HG03342 (cell line): ENCODE measurements at regions not wholly inside any gene's neighbourhood (a gene's known extent, or its start where the extent isn't known, plus 50 kb on each side); places are given as distances from the start of the nearest gene placed in this dataset.
"Not testable (repeated sequence)": the region's sequence is repeated elsewhere in the genome, so short reads cannot be mapped to it uniquely, and the experiment has no call there.

Source experiments
- ATAC-seq: cut with Tn5 transposase; IDR thresholded peaks from one replicate; pipeline ENCODE4 v1.9.1; 2021; ENCODE audit warnings: mild to moderate bottlenecking, moderate library complexity; ENCODE audit not compliant: unreplicated experiment

DNA sequence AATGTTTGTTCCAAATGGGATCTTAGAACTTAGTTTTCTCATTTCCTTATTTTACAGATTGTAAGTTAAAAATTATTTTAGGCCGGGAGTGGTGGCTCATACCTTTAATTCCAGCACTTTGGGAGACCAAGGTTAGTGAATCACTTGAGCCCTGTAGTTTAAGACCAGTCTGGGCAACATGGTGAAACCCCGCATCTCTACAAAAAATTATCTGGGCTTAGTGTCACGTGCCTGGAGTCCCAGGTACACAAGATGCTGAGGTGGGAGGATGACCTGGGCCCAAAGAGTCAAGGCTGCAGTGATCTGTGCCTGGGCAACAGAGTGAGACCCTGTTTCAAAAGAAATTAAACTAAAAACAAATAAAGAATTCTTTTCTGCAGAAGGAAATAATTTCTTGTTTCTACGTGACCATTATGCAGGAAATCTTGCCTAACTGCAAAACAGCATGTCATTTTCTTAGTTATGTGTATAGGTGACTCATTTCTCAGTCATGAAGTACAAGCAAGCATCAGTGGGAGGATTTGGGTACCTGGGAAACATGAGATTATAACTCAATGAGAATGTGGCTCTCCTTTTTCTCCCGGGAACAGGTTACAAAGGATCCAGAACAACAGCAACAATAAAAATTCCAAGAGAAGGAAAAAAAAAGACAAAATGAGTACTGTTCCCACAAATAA is 375.1 kb upstream of the ST8SIA4 start:
- ATAC-seq = no peak

DNA sequence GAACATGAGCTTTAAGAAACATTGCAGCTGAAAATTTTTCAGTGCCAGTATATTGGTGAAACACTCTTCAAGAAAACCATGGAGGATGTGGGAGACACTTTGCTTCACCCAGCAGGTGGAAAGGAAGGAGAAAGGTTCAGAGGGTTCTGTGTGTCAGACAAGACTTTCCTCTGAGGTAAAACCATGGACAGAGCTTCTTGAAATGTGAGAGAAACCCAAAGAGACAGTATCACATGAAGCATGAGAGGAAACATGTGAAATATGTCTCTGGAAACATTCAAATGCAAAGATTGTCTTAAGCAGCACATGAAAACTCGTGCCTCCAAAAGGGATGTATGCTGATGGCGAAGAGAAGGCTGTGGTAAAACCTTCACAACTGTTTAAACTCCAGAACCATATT is 368.9 kb upstream of the ST8SIA4 start:
- ATAC-seq = no peak

DNA sequence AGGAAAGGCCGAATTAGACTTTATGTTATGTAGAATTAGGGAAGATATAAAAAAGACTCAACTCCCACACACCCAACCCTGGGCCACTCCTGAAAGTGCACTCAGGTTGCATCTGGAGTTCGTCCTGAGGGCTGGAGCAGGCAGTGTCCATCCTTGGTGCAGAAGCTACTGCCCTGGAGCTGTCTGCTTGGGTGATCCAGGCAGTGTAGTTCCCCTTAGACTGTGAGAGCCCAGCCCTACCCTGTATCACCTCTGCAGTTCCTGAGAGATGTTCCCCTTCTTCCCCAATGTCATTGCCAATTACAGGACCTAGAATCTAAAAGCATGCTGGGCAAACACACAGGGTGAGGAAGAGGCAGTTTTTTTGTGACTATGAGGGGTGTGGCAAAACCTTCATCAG is 368.3 kb upstream of the ST8SIA4 start:
- ATAC-seq = no peak

DNA sequence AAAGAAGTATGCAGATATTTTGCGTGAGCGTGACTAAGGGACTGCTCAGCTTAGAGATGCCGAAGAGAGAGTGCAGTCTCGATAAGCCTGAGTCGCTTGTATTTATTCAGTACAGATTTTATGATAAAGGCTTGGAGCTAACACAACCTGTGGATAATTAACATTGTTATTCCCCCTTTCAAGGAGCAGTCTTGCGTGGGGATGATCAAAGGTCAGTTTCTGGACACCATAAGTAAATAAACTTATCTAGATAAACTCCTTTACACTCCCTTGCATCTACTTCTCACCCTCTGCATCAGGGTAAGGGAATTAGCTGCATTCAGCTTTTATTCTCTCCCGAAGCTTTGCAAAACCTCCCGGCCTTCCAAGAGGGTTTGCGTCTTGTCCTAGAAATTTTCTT is 357.8 kb upstream of the ST8SIA4 start:
- ATAC-seq = no peak

DNA sequence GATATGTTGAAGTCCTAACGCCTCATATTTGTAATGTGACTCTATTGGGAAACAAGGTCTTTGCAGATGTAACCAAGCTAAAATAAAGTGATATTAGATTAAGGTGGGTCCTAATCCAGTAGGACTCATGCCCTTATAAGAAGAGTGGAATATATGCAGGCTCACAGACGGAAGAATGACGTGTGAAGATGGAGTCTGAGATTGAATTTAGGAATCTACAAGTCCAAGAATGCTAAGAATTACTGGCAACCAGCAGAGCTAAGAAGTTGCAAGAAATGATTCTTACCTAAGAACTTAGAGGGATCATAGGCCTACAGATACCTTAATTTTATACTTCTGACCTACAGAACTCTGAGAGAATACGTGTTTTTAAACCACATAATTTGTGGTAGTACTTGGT is 350.0 kb upstream of the ST8SIA4 start:
- no peak for ATAC-seq

DNA sequence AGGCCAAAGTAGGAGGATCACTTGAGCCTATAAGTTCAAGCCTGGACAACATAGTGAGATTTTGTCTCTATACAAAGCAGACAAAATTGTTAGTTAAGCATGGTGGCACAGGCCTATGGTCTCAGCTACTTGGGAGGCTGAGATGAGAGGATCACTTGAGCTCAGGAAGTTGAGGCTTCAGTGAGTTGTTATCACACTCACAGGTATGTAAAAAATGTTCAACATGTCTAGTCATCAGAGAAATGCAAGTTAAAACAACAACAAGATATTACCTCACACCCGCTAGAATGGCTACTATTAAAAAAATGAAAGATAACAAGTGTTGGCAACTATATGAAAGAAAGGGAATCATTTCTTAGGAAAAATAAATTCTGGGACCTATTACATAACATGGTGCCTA is 341.5 kb upstream of the ST8SIA4 start:
- no peak for ATAC-seq

DNA sequence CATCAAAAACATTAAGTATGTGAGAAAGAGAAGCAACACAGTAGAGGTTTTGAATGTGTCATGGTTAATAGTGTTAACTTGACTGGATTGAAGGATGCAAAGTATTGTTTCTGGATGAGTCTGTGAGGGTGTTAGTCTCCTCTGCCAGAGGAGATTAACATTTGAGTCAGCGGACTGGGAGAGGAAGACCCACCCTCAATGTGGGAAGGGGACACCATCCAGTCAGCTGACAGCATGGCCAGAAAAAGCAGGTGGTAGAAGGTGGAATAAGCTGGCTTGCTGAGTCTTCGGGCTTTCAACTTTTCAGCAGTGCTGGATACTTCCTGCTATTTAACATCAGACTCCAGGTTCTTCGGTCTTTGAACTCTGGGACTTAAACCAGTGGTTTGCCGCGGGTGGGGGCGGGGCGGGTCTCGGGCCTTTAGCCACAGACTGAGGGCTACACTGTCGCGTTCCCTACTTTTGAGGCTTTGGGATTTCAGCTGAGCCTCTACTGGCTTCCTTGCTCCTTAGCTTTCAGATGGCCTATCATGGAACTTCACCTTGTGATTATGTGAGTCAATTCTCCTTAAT is 309.9 kb upstream of the ST8SIA4 start:
- no peak for ATAC-seq

DNA sequence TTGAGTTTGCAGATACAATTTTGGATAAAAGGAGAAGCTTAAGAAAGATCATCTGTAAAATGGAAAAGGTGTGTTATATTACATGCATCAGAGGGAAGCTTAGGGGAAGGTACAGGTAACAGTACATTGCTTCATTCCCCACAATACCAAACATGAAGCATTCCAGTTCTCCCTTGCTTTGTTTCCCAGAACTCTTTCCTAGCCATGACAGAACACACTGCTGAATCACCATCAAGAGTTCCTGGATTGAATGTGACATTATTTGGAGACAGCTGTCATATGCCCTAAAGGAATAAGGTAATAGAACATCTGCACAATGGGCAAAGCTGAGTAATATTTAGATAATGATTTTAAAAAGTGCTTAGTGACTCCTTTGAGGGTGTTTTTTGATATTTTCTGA is 303.5 kb upstream of the ST8SIA4 start:
- no peak for ATAC-seq

DNA sequence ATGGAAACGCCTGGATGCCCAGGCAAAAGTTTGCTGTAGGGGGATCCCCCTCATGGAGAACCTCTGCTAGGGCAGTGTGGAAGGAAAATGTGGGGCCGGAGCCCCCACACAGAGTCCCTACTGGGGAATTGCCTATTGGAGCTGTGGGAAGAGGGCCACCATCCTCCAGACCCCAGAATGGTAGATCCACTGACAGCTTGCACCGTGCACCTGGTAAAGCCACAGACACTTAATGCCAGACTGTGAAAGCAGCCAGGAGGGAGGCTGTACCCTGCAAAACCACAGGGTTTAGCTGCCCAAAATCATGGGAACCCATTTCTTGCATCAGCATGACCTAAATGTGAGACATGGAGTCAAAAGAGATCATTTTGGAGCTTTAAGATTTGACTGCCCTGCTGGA is 302.0 kb upstream of the ST8SIA4 start:
- ATAC-seq = not testable (repeated sequence)

DNA sequence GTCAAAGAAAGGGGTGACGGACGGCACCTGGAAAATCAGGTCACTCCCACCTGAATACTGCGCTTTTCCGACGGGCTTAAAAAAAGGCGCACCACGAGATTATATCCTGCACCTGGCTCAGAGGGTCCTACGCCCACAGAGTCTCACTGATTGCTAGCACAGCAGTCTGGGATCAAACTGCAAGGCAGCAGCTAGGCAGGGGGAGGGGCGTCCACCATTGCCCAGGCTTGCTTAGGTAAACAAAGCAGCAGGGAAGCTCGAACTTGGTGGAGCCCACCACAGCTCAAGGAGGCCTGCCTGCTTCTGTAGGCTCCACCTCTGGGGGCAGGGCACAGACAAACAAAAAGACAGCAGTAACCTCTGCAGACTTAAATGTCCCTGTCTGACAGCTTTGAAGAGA is 277.3 kb upstream of the ST8SIA4 start:
- ATAC-seq = not testable (repeated sequence)

DNA sequence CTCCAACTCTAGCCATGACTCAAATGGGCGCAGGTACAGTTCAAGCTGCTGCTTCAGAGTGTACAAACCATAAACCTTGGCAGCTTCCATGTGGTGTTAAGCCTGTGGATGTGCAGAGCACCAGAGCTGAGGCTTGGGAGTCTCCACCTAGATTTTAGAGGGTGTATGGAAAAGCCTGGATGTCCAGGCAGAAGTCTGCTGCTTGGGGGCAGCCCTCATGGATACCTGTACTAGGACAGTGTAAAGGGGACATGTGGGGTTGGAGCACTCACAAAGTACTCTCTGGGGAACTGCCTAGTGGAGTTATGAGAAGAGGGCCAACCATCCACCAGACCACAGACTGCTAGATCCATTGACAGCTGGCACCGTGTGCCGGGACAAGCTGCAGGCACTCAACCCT is 273.5 kb upstream of the ST8SIA4 start:
- ATAC-seq = no peak

DNA sequence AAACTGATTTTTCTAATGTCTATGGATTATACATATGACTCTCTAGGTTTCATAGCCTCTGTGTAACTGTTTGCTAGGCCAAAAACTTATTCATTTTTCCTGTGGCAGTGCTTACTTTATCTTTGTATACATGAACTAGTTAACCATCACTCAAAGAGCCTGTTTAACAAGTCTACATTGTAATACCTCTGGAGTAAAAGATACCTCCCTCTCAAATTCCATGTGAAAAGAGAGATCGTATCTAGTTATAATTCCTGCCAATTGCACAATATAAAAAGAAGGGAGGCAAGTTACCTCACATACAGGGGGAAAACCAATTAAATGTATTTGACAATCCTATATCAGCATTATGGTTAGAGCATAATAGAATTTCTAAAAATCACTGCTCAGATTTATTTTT is 271.9 kb upstream of the ST8SIA4 start:
- no peak for ATAC-seq

DNA sequence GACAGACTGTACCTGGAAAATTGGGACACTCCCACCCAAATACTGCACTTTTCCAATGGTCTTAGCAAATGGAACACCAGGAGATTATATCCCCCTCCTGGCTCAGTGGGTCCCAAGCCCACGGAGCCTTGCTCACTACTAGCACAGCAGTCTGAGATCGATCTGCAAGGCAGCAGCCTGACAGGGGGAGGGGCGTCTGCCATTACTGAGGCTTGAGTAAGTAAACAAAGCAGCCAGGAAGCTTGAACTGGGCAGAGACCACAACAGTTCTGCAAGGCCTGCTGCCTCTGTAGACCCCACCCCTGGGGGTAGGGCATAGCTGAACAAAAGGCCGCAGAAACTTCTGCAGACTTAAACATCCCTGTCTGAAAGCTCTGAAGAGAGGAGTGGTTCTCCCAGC is 260.0 kb upstream of the ST8SIA4 start:
- ATAC-seq = no peak

DNA sequence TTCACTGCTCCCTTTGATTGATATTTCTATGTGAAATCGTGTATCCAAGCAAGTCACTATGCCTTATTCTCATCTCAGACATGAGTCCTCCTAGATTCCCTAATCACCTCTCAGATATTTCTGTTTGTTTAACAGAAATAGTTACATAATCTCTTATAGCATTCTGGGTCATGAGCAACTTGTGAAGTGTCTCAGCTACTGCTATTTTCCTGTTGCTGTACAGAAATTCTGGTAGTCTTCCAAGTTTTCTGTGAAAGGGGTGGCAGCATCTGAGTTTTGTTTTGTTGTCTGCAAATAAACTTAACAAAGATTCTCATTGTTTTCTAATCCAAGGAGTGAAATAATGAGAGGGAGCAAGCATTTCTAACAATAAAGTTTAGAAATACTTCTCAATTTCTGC is 256.9 kb upstream of the ST8SIA4 start:
- no peak for ATAC-seq

DNA sequence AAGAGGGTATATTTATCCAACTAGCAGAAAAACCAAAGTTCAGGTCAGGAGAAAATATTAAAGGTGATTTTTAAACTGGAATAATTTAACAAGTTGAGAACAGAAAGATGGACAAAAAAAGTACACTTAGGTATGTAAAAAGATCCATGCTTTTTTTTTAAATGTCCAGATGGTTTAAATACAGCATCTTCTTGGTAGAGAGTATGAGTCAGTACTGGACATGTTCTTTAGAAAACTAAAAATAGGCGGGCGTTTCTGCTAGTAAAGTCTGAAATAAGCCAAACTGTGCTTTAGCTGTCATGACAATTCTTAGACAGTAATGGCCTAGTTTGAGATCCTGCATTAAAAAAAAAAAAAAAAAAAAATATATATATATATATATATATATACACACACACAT is 255.9 kb upstream of the ST8SIA4 start:
- no peak for ATAC-seq

DNA sequence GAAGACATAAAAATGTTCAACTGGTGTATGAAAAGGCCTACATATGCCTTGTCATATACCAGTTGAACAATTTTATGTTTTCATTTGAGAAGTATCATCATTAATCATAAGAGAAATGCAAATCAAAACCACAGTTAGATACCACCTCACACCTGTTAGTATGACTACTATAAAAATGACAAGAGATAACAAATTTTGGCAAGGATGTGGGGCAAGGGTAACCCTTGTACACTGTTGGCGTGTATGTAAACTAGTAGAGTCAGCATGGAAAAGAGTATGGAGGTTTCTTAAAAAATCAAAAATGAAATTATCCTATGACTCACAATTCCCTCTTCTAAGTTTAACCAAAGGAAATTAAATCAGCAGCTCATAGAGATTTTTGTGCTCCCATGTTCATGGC is 250.4 kb upstream of the ST8SIA4 start:
- ATAC-seq = no peak

DNA sequence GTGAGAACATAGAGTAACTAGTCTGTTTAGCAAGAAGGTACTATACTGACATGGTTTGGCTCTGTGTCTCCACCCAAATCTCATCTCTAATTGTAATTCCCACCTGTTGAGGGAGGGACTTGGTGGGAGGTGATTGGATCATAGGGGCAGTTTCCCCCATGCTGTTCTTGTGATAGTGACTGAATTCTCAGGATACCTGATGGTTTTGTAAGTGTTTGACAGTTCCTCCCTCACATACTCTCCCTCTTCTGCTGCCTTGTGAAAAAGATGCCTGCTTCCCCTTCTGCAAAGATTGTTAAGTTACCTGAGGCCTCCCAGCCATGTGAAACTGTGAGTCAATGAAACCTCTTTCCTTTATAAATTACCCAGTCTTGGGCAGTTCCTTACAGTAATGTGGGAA is 240.4 kb upstream of the ST8SIA4 start:
- no peak for ATAC-seq

DNA sequence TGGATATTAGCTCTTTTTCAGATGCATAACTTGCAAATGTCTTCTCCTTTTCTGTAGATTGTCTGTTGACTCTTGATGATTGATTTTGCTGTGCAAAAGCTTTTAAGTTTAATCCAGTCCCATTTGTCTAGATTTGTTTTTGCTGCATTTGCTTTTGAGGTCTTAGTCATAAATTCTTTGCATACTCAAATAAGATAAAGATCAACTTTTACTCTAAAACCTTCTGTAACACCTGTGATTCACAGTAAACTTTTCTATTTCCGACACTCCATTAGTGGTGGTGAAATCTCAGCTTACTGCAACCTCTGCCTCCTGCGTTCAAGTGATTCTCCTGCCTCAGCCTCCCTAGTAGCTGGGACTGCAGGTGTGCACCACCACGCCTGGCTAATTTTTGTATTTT is 239.0 kb upstream of the ST8SIA4 start:
- ATAC-seq = no peak

DNA sequence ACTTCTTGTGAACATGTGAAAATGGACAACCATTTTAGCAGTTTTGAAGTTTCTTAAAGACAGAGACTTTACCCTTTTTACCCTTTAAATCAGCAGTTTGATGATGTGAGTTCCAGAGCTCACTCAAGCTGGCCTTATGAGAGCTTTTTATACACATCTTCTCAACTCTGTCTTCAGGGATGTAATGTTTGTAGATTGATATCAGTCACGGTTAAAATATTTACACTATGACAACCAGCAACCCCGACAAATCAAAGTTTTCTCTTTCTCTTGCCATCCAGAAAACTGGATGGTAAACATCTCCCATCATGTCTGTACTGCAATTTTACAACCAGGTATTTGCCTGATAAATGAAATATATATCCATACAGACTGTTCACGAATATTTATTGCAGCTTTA is 233.4 kb upstream of the ST8SIA4 start:
- no peak for ATAC-seq

DNA sequence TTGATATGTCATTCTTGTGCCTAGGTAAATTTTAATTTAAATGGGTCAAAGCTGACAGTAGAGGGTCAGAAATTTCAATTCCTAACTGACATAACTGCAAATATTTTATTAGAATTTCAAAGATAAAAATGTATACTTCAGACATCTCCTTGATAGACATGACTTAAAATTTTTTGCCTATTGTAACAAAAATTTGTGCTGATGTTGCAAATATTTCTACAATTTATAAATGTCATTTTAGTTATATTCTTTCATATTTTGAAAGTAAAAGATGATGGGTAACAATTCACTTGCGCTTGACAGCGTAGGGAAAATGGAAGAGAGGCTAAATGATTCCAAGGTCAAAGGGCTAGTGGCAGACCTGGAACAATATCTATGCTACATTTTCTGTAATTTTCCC is 220.3 kb upstream of the ST8SIA4 start:
- ATAC-seq = no peak

DNA sequence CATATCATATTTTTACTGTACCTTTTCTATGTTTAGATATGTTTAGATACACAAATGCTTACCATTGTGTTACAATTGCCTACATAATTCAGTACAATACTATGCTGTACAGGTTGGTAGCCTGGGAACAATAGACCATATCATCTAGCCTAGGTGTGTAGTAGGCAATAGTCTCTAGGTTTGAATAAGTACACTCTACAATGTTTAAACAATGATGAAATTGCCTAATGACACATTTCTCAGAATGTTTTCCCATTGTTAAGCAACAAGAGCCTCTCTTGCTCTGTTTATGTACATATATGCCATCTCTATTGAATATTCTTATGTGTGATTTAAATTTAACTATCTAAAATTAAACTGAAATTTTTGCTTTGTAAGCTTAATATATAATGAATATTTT is 209.6 kb upstream of the ST8SIA4 start:
- no peak for ATAC-seq

DNA sequence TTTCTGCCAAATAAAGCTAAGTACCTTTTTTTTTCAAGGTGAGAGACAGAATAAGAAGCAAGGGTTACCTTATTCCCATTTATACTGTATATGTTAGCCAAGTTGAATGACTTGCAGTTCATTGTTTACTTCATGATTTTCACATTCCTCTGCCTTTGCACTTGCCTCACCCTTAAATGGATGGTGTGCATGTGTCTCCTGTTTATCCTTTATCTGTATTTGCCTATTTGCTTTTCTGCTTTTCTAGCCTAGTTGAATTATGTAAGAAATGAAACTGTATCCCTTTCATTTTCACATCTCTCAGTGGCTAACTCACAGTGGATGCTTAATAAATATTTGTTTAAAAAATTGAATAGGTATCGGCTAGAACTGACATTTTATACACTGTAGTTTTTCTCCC is 200.8 kb upstream of the ST8SIA4 start:
- ATAC-seq = no peak

DNA sequence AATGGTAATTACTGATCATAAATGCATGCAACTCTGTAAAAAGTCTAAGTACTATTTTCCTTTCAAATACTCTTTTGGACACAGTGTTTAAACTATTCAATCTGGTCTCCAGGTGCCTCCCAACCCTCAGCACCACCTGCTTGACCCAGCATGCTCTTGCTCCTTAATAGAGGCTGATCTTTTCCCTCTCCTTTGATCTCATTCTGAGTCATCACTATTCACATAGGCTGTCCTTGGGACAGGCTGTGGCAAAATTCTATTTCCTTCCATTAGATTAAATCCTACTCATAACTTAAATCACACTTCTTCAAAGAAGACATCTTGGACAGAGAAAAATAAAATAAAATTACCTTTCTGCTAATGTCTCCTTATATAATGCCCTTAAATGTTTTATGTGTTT is 199.4 kb upstream of the ST8SIA4 start:
- no peak for ATAC-seq
